ENCODE measurements at regions not wholly inside any gene's neighbourhood (a gene's known extent, or its start where the extent isn't known, plus 50 kb on each side); places are given as distances from the start of the nearest gene placed in this dataset.

DNA sequence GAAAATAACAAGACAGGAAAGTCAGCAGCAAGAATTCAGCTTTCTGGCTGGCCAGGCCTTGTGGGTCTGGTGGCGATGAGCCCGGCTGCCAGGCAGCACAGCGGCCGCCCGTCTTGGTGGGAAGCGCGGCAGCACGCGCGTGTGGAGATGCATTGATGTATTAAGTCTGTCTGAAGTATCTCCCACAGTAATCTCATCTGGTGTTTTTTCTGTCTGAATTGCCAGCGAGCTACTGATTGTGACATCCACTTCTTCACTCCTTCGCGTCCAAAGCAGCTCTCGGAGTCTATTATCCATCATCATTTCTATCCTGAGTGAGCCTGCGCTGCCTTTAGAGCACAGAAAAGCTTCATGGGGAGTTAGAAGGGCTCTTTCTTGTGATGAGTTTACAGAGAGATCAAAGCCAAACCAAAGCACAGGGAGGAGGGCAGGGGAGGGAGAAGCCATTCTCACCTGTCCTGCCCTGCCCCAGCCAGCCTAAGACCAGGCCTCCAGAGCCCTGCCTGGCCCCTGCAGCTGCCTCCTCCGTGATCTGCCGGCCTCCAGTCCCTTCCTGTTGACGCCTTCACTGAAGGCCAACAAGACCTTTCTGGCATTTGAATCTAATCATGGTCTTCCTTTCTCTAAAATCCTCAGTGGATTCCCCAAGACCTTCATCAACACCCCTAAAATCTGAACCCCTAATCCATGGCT is 1419.0 kb downstream of the TBC1D22A start:
- no peaks in the 10 kb centered on the region for H3K36me3 ChIP-seq (ENCODE audit: insufficient read depth, low read length)
- no peak overlapping the region for H3K9ac ChIP-seq (ENCODE audit: insufficient read length)
- no peak for TF ChIP-seq POLR2AphosphoS5 (IDR thresholded peaks at IDR 0.05; ENCODE audit: borderline replicate concordance, low read depth, low read length)
- TF ChIP-seq EZH2 (IDR thresholded peaks at IDR 0.05), result no peak
- TF ChIP-seq FOXP2 (optimal IDR thresholded peaks at IDR 0.05; ENCODE audit: control extremely low read depth, extremely low read length, insufficient read depth), result no peak
- no peak overlapping the region for H3K27ac ChIP-seq
- H3K4me3 ChIP-seq, result no peak overlapping the region
- no peak for DNase-seq (ENCODE audit: low read depth, low spot score)
- H3K9me3 ChIP-seq (ENCODE audit: low read depth, low read length), result no peaks in the 10 kb centered on the region

DNA sequence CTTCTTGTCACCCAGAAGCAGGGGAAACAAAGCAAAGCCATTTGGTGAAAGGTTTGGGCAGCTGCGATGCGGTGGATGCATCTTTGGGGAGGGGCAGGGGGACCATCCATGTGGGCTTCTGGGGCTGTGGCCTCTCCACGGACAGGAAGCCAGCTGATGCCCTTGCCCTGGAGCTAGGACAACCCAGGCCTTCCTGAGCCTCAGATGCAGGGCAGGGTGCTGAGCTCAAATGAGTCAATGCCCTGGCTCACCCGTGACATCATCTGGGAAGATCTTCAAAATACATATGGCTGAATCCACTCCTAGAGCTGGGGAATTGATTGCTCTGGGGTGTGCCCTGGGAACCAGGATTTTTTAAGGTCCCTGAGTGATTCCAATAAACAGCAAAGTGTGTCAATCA is 1418.2 kb downstream of the TBC1D22A start:
- no peak overlapping the region for H3K4me3 ChIP-seq
- H3K9me3 ChIP-seq (ENCODE audit: low read depth, low read length), result no peaks in the 10 kb centered on the region
- no peak for TF ChIP-seq POLR2AphosphoS5 (IDR thresholded peaks at IDR 0.05; ENCODE audit: borderline replicate concordance, low read depth, low read length)
- no peak for TF ChIP-seq EZH2 (IDR thresholded peaks at IDR 0.05)
- TF ChIP-seq FOXP2 (optimal IDR thresholded peaks at IDR 0.05; ENCODE audit: control extremely low read depth, extremely low read length, insufficient read depth), result no peak
- no peaks in the 10 kb centered on the region for H3K36me3 ChIP-seq (ENCODE audit: insufficient read depth, low read length)
- DNase-seq (ENCODE audit: low read depth, low spot score), result no peak
- no peak overlapping the region for H3K27ac ChIP-seq
- H3K9ac ChIP-seq (ENCODE audit: insufficient read length), result no peak overlapping the region

DNA sequence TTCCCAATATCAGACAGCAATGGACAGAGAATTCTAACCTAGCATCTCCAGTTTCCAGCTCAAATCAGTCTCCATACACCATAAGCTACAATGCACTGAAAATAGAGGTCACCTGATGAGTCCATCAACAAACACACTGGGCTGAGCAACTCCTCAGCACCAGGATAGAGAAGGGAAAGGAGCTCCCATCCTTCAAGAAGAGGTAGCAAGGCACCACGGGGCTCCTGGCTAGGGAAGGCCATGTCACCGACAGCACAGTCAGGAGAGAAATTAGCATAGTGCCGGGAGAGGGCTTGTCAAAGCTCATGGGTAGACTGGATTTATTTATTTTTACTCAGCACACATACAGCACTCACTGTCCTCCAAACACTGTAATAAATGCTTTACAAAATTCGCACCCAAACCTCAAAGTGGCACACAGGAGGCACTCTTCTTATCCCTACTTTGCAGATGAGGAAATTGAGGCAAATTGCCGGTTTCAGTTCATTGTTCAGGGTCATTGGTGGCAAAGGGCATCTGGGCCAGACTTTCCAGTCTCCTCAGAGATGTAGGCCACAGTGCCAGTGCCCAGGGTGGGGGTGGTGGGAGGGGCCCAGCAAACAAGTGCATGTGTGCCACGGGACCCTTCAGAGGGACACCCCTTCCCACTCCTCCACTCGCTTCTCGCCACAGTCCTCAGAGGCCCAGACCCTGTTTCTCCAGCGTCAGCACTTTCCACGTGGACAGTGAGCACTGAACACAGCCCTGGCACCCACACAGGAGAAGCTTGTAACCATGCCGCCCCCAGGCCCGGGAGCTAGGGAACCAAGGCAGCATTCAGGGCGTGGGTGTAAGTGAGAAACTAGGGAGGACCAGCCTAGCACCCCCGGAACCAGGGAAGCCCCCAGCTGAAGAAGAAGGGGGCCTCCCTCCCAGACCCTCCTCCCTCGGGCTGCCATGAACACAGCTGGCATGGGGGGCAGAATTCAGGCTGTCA is 1417.4 kb downstream of the TBC1D22A start:
- H3K9ac ChIP-seq (ENCODE audit: insufficient read length), result no peak overlapping the region
- no peak for DNase-seq (ENCODE audit: low read depth, low spot score)
- no peaks in the 10 kb centered on the region for H3K9me3 ChIP-seq (ENCODE audit: low read depth, low read length)
- H3K36me3 ChIP-seq (ENCODE audit: insufficient read depth, low read length), result no peaks in the 10 kb centered on the region
- H3K4me3 ChIP-seq, result no peak overlapping the region
- TF ChIP-seq FOXP2 (optimal IDR thresholded peaks at IDR 0.05; ENCODE audit: control extremely low read depth, extremely low read length, insufficient read depth), result no peak
- no peak for TF ChIP-seq POLR2AphosphoS5 (IDR thresholded peaks at IDR 0.05; ENCODE audit: borderline replicate concordance, low read depth, low read length)
- no peak for TF ChIP-seq EZH2 (IDR thresholded peaks at IDR 0.05)
- no peak overlapping the region for H3K27ac ChIP-seq

DNA sequence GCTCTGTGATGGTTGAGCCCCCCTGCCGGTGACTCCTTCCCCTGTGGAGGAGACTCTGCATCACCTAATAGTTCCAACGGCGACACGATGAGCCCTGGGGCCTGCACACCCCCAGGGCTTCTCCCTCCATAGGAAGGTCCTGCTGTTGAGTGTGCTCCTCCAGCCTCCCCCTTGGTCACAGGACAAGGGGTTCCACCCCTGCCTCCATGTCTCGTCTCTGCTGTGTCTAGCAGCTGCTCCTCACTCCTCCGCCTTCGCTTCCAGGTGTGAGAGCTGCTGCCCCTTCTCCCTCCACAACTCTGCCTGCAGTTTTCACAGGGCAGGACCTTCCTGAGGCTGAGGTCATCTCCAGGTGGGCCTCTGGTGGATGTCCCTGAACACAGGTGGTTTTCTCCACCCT is 1416.1 kb downstream of the TBC1D22A start:
- no peak for DNase-seq (ENCODE audit: low read depth, low spot score)
- Histone ChIP-seq H3K27ac (no peak overlapping the region), H3K4me3 (no peak overlapping the region), H3K36me3 (ENCODE audit: insufficient read depth, low read length) (no peaks in the 10 kb centered on the region), H3K9me3 (ENCODE audit: low read depth, low read length) (no peaks in the 10 kb centered on the region), H3K9ac (ENCODE audit: insufficient read length) (no peak overlapping the region)
- TF ChIP-seq FOXP2 (optimal IDR thresholded peaks at IDR 0.05; ENCODE audit: control extremely low read depth, extremely low read length, insufficient read depth), result no peak
- TF ChIP-seq EZH2 (IDR thresholded peaks at IDR 0.05), result no peak
- no peak for TF ChIP-seq POLR2AphosphoS5 (IDR thresholded peaks at IDR 0.05; ENCODE audit: borderline replicate concordance, low read depth, low read length)

DNA sequence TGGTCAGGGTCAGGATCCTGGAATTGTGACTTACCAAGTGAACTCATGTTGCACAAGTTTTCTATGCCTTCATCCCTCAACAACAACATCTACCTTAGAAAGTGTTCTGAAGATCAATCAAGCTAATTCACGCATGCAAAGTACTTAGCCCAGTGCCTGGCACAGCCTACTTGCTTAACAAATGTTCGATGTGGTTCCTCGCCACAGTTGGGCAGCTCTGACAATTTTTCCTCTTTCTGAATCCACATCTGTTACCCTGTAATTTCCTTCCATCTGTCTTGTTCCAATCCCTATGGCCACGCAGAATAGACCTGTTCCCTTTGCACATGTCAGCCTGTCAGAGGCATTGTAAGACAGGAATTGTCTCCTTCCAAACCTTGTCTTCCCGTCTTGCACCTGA is 1415.2 kb downstream of the TBC1D22A start:
- no peak overlapping the region for H3K9ac ChIP-seq (ENCODE audit: insufficient read length)
- H3K27ac ChIP-seq, result no peak overlapping the region
- no peak for TF ChIP-seq EZH2 (IDR thresholded peaks at IDR 0.05)
- TF ChIP-seq FOXP2 (optimal IDR thresholded peaks at IDR 0.05; ENCODE audit: control extremely low read depth, extremely low read length, insufficient read depth), result no peak
- TF ChIP-seq POLR2AphosphoS5 (IDR thresholded peaks at IDR 0.05; ENCODE audit: borderline replicate concordance, low read depth, low read length), result no peak
- no peak for DNase-seq (ENCODE audit: low read depth, low spot score)
- H3K36me3 ChIP-seq (ENCODE audit: insufficient read depth, low read length), result no peaks in the 10 kb centered on the region
- H3K4me3 ChIP-seq, result no peak overlapping the region
- no peaks in the 10 kb centered on the region for H3K9me3 ChIP-seq (ENCODE audit: low read depth, low read length)

DNA sequence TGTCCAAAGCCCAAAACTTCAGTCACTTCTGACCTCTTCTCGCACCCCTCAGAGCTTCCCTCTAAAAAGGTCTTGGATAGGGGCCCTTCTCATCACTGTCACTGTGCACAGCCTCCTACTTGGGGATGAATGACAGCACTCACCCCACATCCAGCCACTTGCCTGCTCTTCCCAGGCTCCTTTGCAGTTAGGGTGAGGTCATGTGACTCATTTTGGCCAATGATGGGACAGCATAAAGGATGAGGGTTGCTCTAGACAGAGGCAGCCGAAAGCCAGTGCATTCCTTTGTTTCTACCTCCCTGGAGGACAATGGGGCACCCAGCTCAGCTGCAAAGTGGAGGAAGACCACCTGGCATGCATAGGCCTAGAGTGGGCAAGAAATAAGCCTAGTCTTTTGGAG is 1413.3 kb downstream of the TBC1D22A start:
- no peaks in the 10 kb centered on the region for H3K9me3 ChIP-seq (ENCODE audit: low read depth, low read length)
- no peak overlapping the region for H3K4me3 ChIP-seq
- no peaks in the 10 kb centered on the region for H3K36me3 ChIP-seq (ENCODE audit: insufficient read depth, low read length)
- no peak overlapping the region for H3K27ac ChIP-seq
- TF ChIP-seq POLR2AphosphoS5 (IDR thresholded peaks at IDR 0.05; ENCODE audit: borderline replicate concordance, low read depth, low read length) (no peak), FOXP2 (optimal IDR thresholded peaks at IDR 0.05; ENCODE audit: control extremely low read depth, extremely low read length, insufficient read depth) (no peak), EZH2 (IDR thresholded peaks at IDR 0.05) (no peak)
- H3K9ac ChIP-seq (ENCODE audit: insufficient read length), result no peak overlapping the region
- no peak for DNase-seq (ENCODE audit: low read depth, low spot score)

DNA sequence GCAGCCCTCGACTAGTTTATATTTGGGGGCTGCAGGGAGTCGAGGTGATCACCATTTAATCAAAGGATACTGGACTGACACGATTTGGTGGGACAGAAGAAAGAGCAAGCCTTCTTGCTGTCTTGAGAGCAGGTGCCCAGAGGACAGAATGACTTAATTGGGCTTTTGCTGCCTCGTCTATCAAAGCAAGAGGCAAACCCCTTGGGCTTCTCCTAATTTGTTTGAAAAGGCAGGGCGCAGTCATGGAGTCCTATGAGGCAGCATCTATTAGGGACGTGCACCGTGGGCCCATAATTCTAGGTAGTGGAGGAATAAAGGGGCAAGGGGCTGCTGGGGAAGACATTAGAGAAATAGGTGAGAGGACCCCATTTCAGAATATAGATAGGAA is 1411.3 kb downstream of the TBC1D22A start:
- DNase-seq (ENCODE audit: low read depth, low spot score), result no peak
- TF ChIP-seq EZH2 (IDR thresholded peaks at IDR 0.05) (no peak), POLR2AphosphoS5 (IDR thresholded peaks at IDR 0.05; ENCODE audit: borderline replicate concordance, low read depth, low read length) (no peak), FOXP2 (optimal IDR thresholded peaks at IDR 0.05; ENCODE audit: control extremely low read depth, extremely low read length, insufficient read depth) (no peak)
- Histone ChIP-seq H3K36me3 (ENCODE audit: insufficient read depth, low read length) (no peaks in the 10 kb centered on the region), H3K9me3 (ENCODE audit: low read depth, low read length) (no peaks in the 10 kb centered on the region), H3K4me3 (no peak overlapping the region), H3K9ac (ENCODE audit: insufficient read length) (no peak overlapping the region), H3K27ac (no peak overlapping the region)

DNA sequence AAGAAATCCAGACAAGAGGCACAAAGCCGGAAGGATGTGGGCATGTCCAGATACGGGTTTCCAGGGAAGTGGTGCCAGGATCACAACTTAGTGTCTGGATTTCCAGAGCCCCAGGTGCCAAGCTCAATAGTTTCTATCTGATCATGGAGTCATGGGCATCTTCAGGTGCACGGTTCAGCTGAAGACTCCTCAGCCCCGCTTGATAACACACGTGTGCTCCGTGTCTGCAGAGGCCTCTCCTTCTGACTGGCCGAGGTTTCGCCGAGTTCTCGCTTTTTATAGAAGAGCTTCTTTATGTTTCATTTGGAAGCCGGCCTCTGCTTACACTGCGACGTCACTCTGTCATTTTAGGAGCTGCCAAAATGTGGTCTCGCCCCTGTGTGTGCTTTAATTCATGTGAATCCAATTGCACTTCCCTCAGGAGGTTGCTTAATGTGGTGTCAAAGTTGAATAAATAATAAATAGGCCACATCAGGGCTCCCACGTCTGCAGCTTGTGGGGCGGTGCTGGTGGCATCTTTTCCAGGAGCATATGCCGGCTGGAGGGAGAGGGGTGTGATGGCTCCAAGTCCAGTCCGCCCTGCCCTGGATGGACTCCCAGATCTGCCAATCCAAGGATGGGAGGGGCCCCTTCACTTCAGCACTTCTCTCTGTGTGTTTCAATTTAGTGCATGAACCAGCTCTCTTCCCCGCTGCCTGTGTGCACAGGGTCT is 1410.8 kb downstream of the TBC1D22A start:
- no peak for DNase-seq (ENCODE audit: low read depth, low spot score)
- no peaks in the 10 kb centered on the region for H3K36me3 ChIP-seq (ENCODE audit: insufficient read depth, low read length)
- TF ChIP-seq POLR2AphosphoS5 (IDR thresholded peaks at IDR 0.05; ENCODE audit: borderline replicate concordance, low read depth, low read length) (no peak), FOXP2 (optimal IDR thresholded peaks at IDR 0.05; ENCODE audit: control extremely low read depth, extremely low read length, insufficient read depth) (no peak), EZH2 (IDR thresholded peaks at IDR 0.05) (no peak)
- no peak overlapping the region for H3K27ac ChIP-seq
- no peak overlapping the region for H3K4me3 ChIP-seq
- H3K9me3 ChIP-seq (ENCODE audit: low read depth, low read length), result no peaks in the 10 kb centered on the region
- H3K9ac ChIP-seq (ENCODE audit: insufficient read length), result no peak overlapping the region
